ENCODE measurements at regions not wholly inside any gene's neighbourhood (a gene's known extent, or its start where the extent isn't known, plus 50 kb on each side); places are given as distances from the start of the nearest gene placed in this dataset.

DNA sequence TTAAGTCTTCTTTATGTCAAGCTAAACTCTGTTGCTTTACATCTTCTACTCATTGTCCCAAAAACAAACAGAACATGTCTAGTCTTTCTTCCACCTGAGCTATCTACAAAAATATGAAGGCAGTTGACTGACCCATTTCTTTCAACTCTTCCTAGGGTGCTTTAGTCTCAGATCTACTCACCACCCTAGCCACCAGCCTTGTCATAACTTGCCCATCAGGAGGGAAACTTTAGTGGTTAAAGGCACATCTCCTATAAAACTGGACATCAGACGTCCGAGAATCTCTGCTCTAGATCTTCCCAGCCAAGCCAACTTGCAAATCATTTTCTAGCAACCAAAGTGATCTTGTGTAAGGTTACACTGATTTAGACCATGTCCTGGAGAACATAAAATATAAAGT, 205.0 kb downstream of the ACTL7B start:
- no peak overlapping the region for H3K4me3 Mint-ChIP-seq
- H3K4me1 ChIP-seq (ENCODE audit: control insufficient read depth in 1 of 2, extremely low read depth in 1 of 2, insufficient read depth in 2 of 2, low read length in 2 of 2): no peaks in the 10 kb centered on the region
- H3K27ac ChIP-seq (ENCODE audit: low read length): no peak overlapping the region
- H3K9me3 ChIP-seq: no peaks in the 10 kb centered on the region
- H3K36me3 ChIP-seq (ENCODE audit: control insufficient read depth in 2 of 2, extremely low read depth in 1 of 2, insufficient read depth in 1 of 2, low read length in 1 of 2): no peaks in the 10 kb centered on the region
- POLR2A ChIA-PET: no interaction called here
- H3K4me1 Mint-ChIP-seq: no peaks in the 10 kb centered on the region
- no peak for ATAC-seq (replicated peaks in 1 of 4)
- no peaks in the 10 kb centered on the region for H3K27me3 ChIP-seq (replicated peaks in 1 of 2; ENCODE audit: control insufficient read depth in 2 of 2, extremely low read depth in 1 of 2, insufficient read depth in 2 of 2, low read length in 1 of 2)
- H3K27ac Mint-ChIP-seq: no peak overlapping the region
- CTCF ChIA-PET: interaction anchor here in 1 of 2 donors (0.5 kb wide), 1 partner anchor 31 kb away, joined by 4 read pairs; no protein-coding TSS in a partner anchor
- WGBS (ENCODE audit: insufficient coverage): no CpG with 5 or more reads among the region's 2 CpGs
- H3K36me3 Mint-ChIP-seq: no peaks in the 10 kb centered on the region
- no peak for DNase-seq
- peaks cover 0 to 11% (median 7%) of the 10 kb centered on the region in 3 donors for H3K9me3 Mint-ChIP-seq
- no peaks in the 10 kb centered on the region for H3K27me3 Mint-ChIP-seq
- no peak overlapping the region for H3K4me3 ChIP-seq (ENCODE audit: control insufficient read depth in 1 of 2, extremely low read depth in 1 of 2, low read length in 1 of 2)

DNA sequence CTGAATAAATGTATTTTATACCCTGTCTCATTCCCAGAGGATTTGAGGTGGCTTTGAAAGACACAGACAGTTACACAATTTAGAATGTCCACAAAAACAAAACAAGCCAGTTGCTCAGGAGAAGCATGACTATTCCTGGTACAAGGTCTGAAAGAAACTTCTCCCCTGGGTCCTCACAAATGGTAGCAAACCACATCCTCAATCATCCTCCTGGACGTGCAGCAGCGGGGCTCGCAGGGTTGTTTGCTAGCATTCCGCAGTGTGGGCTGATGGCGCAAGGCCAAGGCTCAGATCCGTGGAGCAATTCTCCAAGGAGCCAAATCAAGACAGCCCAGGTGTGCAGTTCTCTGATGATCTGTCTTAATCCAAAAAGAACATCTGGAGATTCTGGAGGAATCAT, 210.3 kb downstream of the ACTL7B start:
- no peaks in the 10 kb centered on the region for H3K4me1 ChIP-seq (ENCODE audit: control insufficient read depth in 1 of 2, extremely low read depth in 1 of 2, insufficient read depth in 2 of 2, low read length in 2 of 2)
- H3K4me1 Mint-ChIP-seq: no peaks in the 10 kb centered on the region
- H3K36me3 ChIP-seq (ENCODE audit: control insufficient read depth in 2 of 2, extremely low read depth in 1 of 2, insufficient read depth in 1 of 2, low read length in 1 of 2): no peaks in the 10 kb centered on the region
- peaks cover 0 to 7% (median 7%) of the 10 kb centered on the region in 3 donors for H3K9me3 Mint-ChIP-seq
- H3K9me3 ChIP-seq: no peaks in the 10 kb centered on the region
- H3K27me3 ChIP-seq (replicated peaks in 1 of 2; ENCODE audit: control insufficient read depth in 2 of 2, extremely low read depth in 1 of 2, insufficient read depth in 2 of 2, low read length in 1 of 2): no peaks in the 10 kb centered on the region
- WGBS (ENCODE audit: insufficient coverage): 47% methylated on average over 6 of the region's 6 CpGs
- H3K27ac Mint-ChIP-seq: no peak overlapping the region
- no peak for ATAC-seq (replicated peaks in 1 of 4)
- no peak overlapping the region for H3K4me3 ChIP-seq (ENCODE audit: control insufficient read depth in 1 of 2, extremely low read depth in 1 of 2, low read length in 1 of 2)
- no peaks in the 10 kb centered on the region for H3K27me3 Mint-ChIP-seq
- no peak overlapping the region for H3K27ac ChIP-seq (ENCODE audit: low read length)
- H3K4me3 Mint-ChIP-seq: no peak overlapping the region
- CTCF ChIA-PET: no interaction called here
- no peaks in the 10 kb centered on the region for H3K36me3 Mint-ChIP-seq
- DNase-seq: no peak
- POLR2A ChIA-PET: no interaction called here

DNA sequence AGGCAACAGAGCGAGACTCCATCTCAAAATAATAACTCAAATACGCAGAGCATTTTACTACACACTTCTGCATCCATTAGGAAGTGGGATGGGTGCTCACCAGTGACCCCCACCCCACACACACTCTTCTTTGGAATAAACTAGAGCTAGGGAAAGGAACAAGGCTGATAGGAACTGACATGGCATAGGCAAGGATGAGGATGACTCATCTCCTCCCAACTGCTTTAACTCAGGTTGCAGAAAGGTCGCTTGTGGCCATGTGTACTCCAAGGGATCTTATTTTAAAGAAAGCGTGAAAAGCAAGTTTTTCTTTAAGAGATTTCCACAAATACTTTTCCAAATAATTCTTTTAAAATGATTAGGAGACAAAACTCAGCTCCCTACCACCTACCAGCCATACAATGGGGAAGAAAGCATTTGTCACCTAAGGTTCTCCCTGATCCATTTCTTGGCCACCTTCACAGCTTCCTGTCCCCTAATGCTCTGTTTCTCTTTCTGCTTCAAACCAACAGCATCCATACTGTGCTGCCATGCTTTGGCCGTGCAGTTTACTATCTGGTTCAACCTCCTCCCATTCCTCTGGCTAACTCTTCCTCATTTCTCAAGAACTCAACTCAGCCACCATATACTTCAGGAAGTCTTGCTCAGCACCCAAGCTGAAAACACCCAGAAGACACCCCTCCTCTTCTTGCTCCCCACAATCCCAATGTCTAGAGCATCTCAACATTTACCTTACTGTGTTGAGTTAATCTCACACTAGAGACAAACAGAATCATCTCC, 211.9 kb downstream of the ACTL7B start:
- no peaks in the 10 kb centered on the region for H3K4me1 Mint-ChIP-seq
- CTCF ChIA-PET: no interaction called here

DNA sequence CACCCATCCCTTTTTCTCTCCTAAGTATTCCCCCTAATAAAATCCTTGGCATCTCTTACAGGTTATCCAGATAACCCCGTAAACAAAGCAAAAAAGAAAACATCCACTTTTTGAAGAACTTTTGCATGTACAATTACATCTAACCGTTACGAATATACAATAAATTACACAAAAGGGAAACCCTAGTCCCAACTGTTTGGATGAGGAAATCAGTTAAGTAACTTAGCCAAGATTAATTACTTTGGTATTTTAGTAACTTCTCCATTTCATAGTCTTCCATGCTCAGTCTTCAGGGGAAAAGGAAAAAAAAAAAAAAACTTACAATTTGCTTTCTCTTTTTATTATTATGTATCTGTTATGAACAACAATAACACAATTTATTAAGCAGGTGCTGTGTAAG, 212.9 kb downstream of the ACTL7B start:
- Mint-ChIP-seq H3K4me3 (no peak overlapping the region), H3K36me3 (no peaks in the 10 kb centered on the region), H3K27me3 (no peaks in the 10 kb centered on the region), H3K4me1 (no peaks in the 10 kb centered on the region), H3K9me3 (peaks cover 0 to 7% (median 0%) of the 10 kb centered on the region in 3 donors), H3K27ac (no peak overlapping the region)
- H3K4me1 ChIP-seq (ENCODE audit: control insufficient read depth in 1 of 2, extremely low read depth in 1 of 2, insufficient read depth in 2 of 2, low read length in 2 of 2): no peaks in the 10 kb centered on the region
- no peak for ATAC-seq (replicated peaks in 1 of 4)
- H3K36me3 ChIP-seq (ENCODE audit: control insufficient read depth in 2 of 2, extremely low read depth in 1 of 2, insufficient read depth in 1 of 2, low read length in 1 of 2): no peaks in the 10 kb centered on the region
- H3K27ac ChIP-seq (ENCODE audit: low read length): no peak overlapping the region
- no peaks in the 10 kb centered on the region for H3K27me3 ChIP-seq (replicated peaks in 1 of 2; ENCODE audit: control insufficient read depth in 2 of 2, extremely low read depth in 1 of 2, insufficient read depth in 2 of 2, low read length in 1 of 2)
- ChIA-PET CTCF (no interaction called here), POLR2A (no interaction called here)
- WGBS (ENCODE audit: insufficient coverage): no CpG with 5 or more reads among the region's 3 CpGs
- no peak overlapping the region for H3K4me3 ChIP-seq (ENCODE audit: control insufficient read depth in 1 of 2, extremely low read depth in 1 of 2, low read length in 1 of 2)
- H3K9me3 ChIP-seq: no peaks in the 10 kb centered on the region
- DNase-seq: no peak

More for the DNA sequence above, 211.9 kb downstream of the ACTL7B start:
- POLR2A ChIA-PET: no interaction called here
- no peak for DNase-seq
- Mint-ChIP-seq H3K27me3 (no peaks in the 10 kb centered on the region), H3K27ac (no peak overlapping the region), H3K36me3 (no peaks in the 10 kb centered on the region), H3K9me3 (peaks cover 0 to 7% (median 0%) of the 10 kb centered on the region in 3 donors), H3K4me3 (no peak overlapping the region)
- H3K27ac ChIP-seq (ENCODE audit: low read length): no peak overlapping the region
- no peaks in the 10 kb centered on the region for H3K27me3 ChIP-seq (replicated peaks in 1 of 2; ENCODE audit: control insufficient read depth in 2 of 2, extremely low read depth in 1 of 2, insufficient read depth in 2 of 2, low read length in 1 of 2)
- H3K9me3 ChIP-seq: no peaks in the 10 kb centered on the region
- H3K4me1 ChIP-seq (ENCODE audit: control insufficient read depth in 1 of 2, extremely low read depth in 1 of 2, insufficient read depth in 2 of 2, low read length in 2 of 2): no peaks in the 10 kb centered on the region
- no peak for ATAC-seq (replicated peaks in 1 of 4)
- no peaks in the 10 kb centered on the region for H3K36me3 ChIP-seq (ENCODE audit: control insufficient read depth in 2 of 2, extremely low read depth in 1 of 2, insufficient read depth in 1 of 2, low read length in 1 of 2)
- 89% methylated on average over 1 of the region's 5 CpGs for WGBS (ENCODE audit: insufficient coverage)
- no peak overlapping the region for H3K4me3 ChIP-seq (ENCODE audit: control insufficient read depth in 1 of 2, extremely low read depth in 1 of 2, low read length in 1 of 2)

DNA sequence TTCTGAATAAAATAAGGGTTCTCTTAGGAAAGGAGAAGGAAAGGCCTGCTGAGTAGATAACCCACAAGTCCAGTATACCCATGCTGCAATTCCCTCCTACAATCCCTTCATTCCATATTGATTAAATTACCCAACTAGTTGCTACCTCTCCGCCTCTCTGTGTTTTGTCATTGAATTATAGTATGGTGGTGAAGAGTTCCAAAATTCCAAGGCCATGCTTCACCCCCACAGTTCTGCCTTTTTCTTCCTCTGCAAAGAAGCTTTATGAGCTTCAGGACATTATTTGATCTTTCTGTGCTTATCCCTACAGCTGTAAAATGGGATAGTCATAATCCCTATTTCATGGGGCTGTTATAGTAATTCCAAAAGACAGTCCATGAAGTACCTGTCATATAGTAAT, 215.6 kb downstream of the ACTL7B start:
- CTCF ChIA-PET: no interaction called here

DNA sequence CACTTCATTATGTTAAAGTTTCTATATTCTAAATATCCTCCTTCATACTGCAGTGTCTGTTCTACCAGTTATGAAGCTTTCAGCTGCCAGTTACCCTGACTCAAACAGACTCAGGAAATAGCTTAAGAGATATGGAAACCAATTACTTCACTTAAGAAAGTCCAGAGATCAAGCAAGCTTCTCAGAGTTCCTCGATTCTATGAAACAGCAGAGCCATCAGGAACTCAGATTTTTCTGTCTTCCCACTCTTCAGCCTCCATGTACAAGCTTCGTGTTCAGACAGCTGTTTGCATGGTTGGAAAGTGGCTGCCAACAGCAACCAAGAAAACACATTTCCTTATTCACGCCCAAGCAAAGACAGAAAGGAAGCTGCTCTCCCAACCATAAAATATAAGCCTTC, 216.1 kb downstream of the ACTL7B start:
- H3K27ac Mint-ChIP-seq: no peak overlapping the region
- no peak for DNase-seq
- peaks cover 0 to 2% of the 10 kb centered on the region in 2 donors for H3K27me3 Mint-ChIP-seq
- 25% methylated on average over 2 of the region's 3 CpGs for WGBS (ENCODE audit: insufficient coverage)
- no peaks in the 10 kb centered on the region for H3K4me1 Mint-ChIP-seq
- ChIA-PET CTCF (interaction anchor here in 1 of 2 donors (0.6 kb wide), 1 partner anchor 1898 kb away, joined by 3 read pairs; no protein-coding TSS in a partner anchor), POLR2A (no interaction called here)
- no peak overlapping the region for H3K27ac ChIP-seq (ENCODE audit: low read length)
- no peaks in the 10 kb centered on the region for H3K36me3 ChIP-seq (ENCODE audit: control insufficient read depth in 2 of 2, extremely low read depth in 1 of 2, insufficient read depth in 1 of 2, low read length in 1 of 2)
- no peak overlapping the region for H3K4me3 Mint-ChIP-seq
- H3K4me3 ChIP-seq (ENCODE audit: control insufficient read depth in 1 of 2, extremely low read depth in 1 of 2, low read length in 1 of 2): no peak overlapping the region
- ATAC-seq (replicated peaks in 1 of 4): no peak
- no peaks in the 10 kb centered on the region for H3K36me3 Mint-ChIP-seq
- H3K4me1 ChIP-seq (ENCODE audit: control insufficient read depth in 1 of 2, extremely low read depth in 1 of 2, insufficient read depth in 2 of 2, low read length in 2 of 2): no peaks in the 10 kb centered on the region
- no peaks in the 10 kb centered on the region for H3K9me3 Mint-ChIP-seq
- H3K27me3 ChIP-seq (replicated peaks in 1 of 2; ENCODE audit: control insufficient read depth in 2 of 2, extremely low read depth in 1 of 2, insufficient read depth in 2 of 2, low read length in 1 of 2): no peaks in the 10 kb centered on the region
- no peaks in the 10 kb centered on the region for H3K9me3 ChIP-seq

More for the DNA sequence above, 215.6 kb downstream of the ACTL7B start:
- Mint-ChIP-seq H3K27me3 (peaks cover 0 to 2% of the 10 kb centered on the region in 2 donors), H3K9me3 (no peaks in the 10 kb centered on the region), H3K4me3 (no peak overlapping the region), H3K36me3 (no peaks in the 10 kb centered on the region), H3K4me1 (no peaks in the 10 kb centered on the region), H3K27ac (no peak overlapping the region)
- no CpG with 5 or more reads among the region's 1 CpG for WGBS (ENCODE audit: insufficient coverage)
- no peaks in the 10 kb centered on the region for H3K36me3 ChIP-seq (ENCODE audit: control insufficient read depth in 2 of 2, extremely low read depth in 1 of 2, insufficient read depth in 1 of 2, low read length in 1 of 2)
- ATAC-seq (replicated peaks in 1 of 4) (no peak), DNase-seq (no peak)
- no peaks in the 10 kb centered on the region for H3K4me1 ChIP-seq (ENCODE audit: control insufficient read depth in 1 of 2, extremely low read depth in 1 of 2, insufficient read depth in 2 of 2, low read length in 2 of 2)
- H3K4me3 ChIP-seq (ENCODE audit: control insufficient read depth in 1 of 2, extremely low read depth in 1 of 2, low read length in 1 of 2): no peak overlapping the region
- H3K27ac ChIP-seq (ENCODE audit: low read length): no peak overlapping the region
- POLR2A ChIA-PET: no interaction called here
- no peaks in the 10 kb centered on the region for H3K9me3 ChIP-seq
- no peaks in the 10 kb centered on the region for H3K27me3 ChIP-seq (replicated peaks in 1 of 2; ENCODE audit: control insufficient read depth in 2 of 2, extremely low read depth in 1 of 2, insufficient read depth in 2 of 2, low read length in 1 of 2)
